Esophagus (tissue), 2 donors: ENCODE measurements at regions not wholly inside any gene's neighbourhood (a gene's known extent, or its start where the extent isn't known, plus 50 kb on each side); places are given as distances from the start of the nearest gene placed in this dataset.

Experiments
- H3K27ac ChIP-seq, 2 donors: one replicate each; pipeline ENCODE4 v1.5.1; 2013; ENCODE audit warnings: low read depth in 2 of 2, mild to moderate bottlenecking in 2 of 2, inconsistent platforms in 1 of 2, low read length in 1 of 2, moderate library complexity in 1 of 2
- H3K27me3 ChIP-seq, 2 donors: one replicate each; pipeline ENCODE4 v1.6.1; 2013; ENCODE audit warnings: low read length in 2 of 2, control low read depth in 1 of 2, mild to moderate bottlenecking in 1 of 2; ENCODE audit not compliant: insufficient read depth in 2 of 2, control insufficient read depth in 1 of 2
- H3K36me3 ChIP-seq, 2 donors: one replicate each; pipeline ENCODE4 v1.6.1; 2013; ENCODE audit warnings: low read length in 1 of 2; ENCODE audit not compliant: control insufficient read depth in 2 of 2, insufficient read depth in 2 of 2
- H3K4me1 ChIP-seq, 2 donors: one replicate each; pipeline ENCODE4 v1.6.1; 2013; ENCODE audit warnings: low read length in 1 of 2; ENCODE audit not compliant: control insufficient read depth in 2 of 2, insufficient read depth in 2 of 2
- H3K4me3 ChIP-seq, 2 donors: one replicate each; pipeline ENCODE4 v1.5.1; 2013; ENCODE audit warnings: low read length in 2 of 2, mild to moderate bottlenecking in 2 of 2, low read depth in 1 of 2, moderate library complexity in 1 of 2
- H3K9me3 ChIP-seq, 2 donors: one replicate each; pipeline ENCODE4 v1.6.1; 2013; ENCODE audit warnings: mild to moderate bottlenecking in 2 of 2, low read depth in 1 of 2, low read length in 1 of 2, moderate library complexity in 1 of 2; ENCODE audit not compliant: control insufficient read depth in 2 of 2, insufficient read depth in 1 of 2
- WGBS, 2 donors: extraction: QIAGEN DNeasy Blood & Tissue Kit; methylation state at CpG; one replicate each; pipeline ENCODE4 v1.1.7; 2013; 5-methylcytosine and 5-hydroxymethylcytosine counted together
- donor health status: healthy with polysubstance abuse.
- donor health status: Bipolar disorder and iron deficiency.

DNA sequence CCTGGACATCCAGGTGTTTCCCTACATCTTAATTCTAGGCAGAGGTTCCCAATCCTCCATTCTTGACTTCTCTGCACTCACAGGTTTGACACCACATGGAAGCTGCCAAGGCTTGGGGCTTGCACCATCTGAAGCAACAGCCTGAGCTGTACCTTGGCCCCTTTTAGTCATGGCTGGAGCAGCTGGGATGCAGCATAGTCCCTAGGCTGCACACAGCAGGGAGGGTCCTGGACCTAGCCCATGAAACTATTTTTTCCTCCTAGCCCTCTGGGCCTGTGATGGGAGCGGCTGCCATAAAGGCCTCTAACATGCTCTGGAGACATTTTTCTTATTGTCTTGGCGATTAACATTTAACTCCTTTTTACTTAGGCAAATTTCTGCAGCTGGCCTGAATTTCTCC is 417.2 kb upstream of the FLRT2 start:
- no peaks in the 10 kb centered on the region for H3K4me1 ChIP-seq
- H3K4me3 ChIP-seq: no peak overlapping the region
- no peaks in the 10 kb centered on the region for H3K36me3 ChIP-seq
- 88 to 90% methylated on average over 2 of the region's 2 CpGs for WGBS, 2 donors
- H3K27ac ChIP-seq: no peak overlapping the region
- peaks cover 2 to 6% of the 10 kb centered on the region in 2 donors for H3K9me3 ChIP-seq
- peaks cover 0 to 4% of the 10 kb centered on the region in 2 donors for H3K27me3 ChIP-seq

DNA sequence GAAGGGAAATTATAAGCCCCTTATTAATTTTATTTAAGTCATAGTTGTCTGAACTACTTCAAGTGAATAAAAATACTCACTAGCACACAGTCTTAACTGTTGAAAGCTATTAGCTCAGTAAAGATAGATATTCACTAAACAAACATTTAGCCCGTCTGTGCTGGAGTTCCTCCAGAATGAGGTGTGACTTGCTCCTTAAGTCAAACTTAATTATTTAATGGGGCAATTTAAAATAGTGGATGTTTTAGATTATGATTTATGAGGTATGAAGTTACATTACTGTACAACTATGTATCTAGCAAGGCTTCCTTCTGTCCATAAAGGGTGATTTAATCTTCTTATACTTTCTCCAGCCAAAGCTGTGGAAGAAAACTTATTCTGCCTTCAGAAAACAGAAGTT is 414.0 kb upstream of the FLRT2 start:
- Histone ChIP-seq H3K4me1 (no peaks in the 10 kb centered on the region), H3K9me3 (peaks cover 2 to 6% of the 10 kb centered on the region in 2 donors), H3K27me3 (peaks cover 0 to 4% of the 10 kb centered on the region in 2 donors), H3K36me3 (no peaks in the 10 kb centered on the region), H3K4me3 (no peak overlapping the region), H3K27ac (no peak overlapping the region)
- WGBS, 2 donors: 11 to 21% methylated on average over 1 of the region's 1 CpG

DNA sequence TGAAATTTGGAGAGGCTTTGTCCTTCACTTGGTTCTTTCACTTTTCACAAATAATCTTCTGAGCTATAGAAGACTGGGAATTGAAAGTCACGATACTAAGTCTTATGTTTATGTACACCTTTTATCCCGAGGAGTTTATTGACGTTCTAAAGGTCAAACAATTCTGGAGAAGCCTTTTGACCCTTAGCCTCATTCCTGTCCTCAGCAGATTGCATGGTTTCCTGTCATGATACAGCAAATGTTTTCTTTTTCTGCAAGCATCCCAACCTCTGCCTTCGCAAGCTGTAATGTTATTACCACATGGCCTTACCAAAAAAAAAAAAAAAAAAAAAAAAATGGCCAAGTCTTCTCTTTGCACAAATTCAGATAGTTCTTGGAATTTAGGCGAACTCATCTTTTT is 411.7 kb upstream of the FLRT2 start:
- Histone ChIP-seq H3K4me1 (no peaks in the 10 kb centered on the region), H3K4me3 (no peak overlapping the region), H3K36me3 (no peaks in the 10 kb centered on the region), H3K9me3 (no peaks in the 10 kb centered on the region), H3K27me3 (peaks cover 0 to 4% of the 10 kb centered on the region in 2 donors), H3K27ac (no peak overlapping the region)
- WGBS, 2 donors: 55 to 67% methylated on average over 5 of the region's 5 CpGs

DNA sequence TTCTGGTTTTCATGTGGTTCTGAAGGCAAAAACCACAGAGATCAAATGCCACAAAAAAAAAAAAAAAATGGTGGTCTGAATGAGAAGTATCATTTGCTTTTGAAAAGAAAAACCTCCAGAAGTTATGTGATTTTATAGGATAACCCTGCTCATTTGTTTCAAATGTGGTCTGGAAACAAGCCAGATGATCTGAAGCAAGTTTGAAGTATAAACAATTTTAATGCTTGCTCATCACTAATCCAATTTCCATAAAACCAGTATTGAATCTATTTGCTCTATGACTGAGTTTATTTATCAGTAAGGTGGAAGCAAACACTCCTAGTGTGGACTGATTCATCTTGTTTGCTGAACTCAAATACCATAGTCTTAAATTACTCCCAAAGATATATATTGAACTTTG is 407.3 kb upstream of the FLRT2 start:
- Histone ChIP-seq H3K36me3 (no peaks in the 10 kb centered on the region), H3K27me3 (no peaks in the 10 kb centered on the region)

DNA sequence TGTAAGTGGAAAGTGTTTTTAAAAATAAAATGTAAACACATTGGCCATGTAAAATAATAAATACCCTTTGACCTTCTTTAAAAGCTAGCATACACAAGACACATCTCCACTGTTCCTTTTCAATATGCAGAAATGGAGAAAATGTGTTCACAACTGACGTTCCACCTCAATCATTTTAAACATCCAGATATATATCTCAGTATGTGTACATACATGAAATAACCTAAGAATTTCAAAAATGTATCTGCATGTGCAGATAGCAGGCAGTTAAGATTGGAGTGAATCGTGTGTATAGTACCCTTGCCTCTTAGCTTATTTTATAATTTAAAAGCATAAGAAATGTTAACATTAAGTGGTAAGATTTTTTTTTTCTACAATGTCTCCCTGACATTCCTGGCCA is 406.2 kb upstream of the FLRT2 start:
- WGBS, 2 donors: 92 to 97% methylated on average over 2 of the region's 2 CpGs
- no peak overlapping the region for H3K27ac ChIP-seq

More for the DNA sequence above, 407.3 kb upstream of the FLRT2 start:
- Histone ChIP-seq H3K4me1 (no peaks in the 10 kb centered on the region), H3K9me3 (no peaks in the 10 kb centered on the region), H3K27ac (no peak overlapping the region), H3K4me3 (no peak overlapping the region)

DNA sequence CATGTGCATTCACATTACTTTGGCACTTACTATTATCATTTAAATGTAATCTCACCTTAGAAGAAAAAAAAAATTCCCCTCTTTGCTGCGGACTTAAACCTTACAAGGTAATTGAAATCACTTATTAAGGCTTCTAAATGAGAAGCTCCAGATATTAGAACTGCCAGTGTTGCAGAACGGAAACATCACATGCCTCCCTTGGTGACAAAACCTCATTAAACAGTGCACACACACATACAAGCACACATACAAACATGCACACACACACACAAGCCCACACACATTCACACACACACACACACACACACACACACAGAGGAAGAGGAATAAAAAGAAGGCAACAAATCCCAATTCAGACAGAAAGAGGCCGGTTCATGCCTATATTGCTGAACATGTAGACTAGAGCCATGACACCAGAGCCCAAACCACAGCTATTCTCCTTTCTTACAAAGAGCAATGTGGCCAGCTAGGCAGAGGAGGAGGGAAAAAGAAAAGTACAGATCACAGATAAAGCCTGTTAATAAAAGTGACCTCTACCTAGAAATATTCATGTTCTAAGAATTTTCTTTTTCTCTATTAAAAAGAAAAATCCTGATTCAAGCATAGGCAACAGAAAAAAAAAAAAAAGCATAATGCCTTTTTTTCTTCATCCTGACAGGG is 405.2 kb upstream of the FLRT2 start:
- no peaks in the 10 kb centered on the region for H3K9me3 ChIP-seq
- no peaks in the 10 kb centered on the region for H3K27me3 ChIP-seq
- no peaks in the 10 kb centered on the region for H3K36me3 ChIP-seq
- WGBS, 2 donors: 81 to 90% methylated on average over 3 of the region's 3 CpGs
- H3K4me1 ChIP-seq: no peaks in the 10 kb centered on the region
- no peak overlapping the region for H3K27ac ChIP-seq
- H3K4me3 ChIP-seq: no peak overlapping the region

More for the DNA sequence above, 406.2 kb upstream of the FLRT2 start:
- H3K27me3 ChIP-seq: no peaks in the 10 kb centered on the region
- H3K9me3 ChIP-seq: no peaks in the 10 kb centered on the region
- H3K4me3 ChIP-seq: no peak overlapping the region
- no peaks in the 10 kb centered on the region for H3K36me3 ChIP-seq
- no peaks in the 10 kb centered on the region for H3K4me1 ChIP-seq

DNA sequence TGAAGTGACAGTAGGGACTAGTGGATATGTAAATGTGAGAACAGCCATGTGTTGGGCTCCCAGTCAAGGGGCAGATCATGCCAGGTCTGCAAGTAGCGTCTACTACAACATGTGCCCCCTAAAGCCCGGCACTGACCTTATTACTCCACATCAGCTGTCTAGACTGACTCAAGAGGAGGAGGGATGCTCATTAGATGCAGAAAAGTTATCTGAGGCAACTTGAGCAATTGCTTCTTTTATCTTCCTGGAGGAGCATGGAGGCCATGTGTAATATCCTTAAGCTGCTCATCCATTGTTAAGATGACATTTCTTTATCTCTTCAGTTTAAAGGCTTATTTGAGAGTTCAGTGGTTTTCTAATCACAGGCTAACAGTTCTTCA is 404.7 kb upstream of the FLRT2 start:
- 81 to 86% methylated on average over 2 of the region's 2 CpGs for WGBS, 2 donors
- no peak overlapping the region for H3K4me3 ChIP-seq
- no peak overlapping the region for H3K27ac ChIP-seq
- no peaks in the 10 kb centered on the region for H3K36me3 ChIP-seq
- no peaks in the 10 kb centered on the region for H3K9me3 ChIP-seq
- H3K4me1 ChIP-seq: no peaks in the 10 kb centered on the region
- no peaks in the 10 kb centered on the region for H3K27me3 ChIP-seq

DNA sequence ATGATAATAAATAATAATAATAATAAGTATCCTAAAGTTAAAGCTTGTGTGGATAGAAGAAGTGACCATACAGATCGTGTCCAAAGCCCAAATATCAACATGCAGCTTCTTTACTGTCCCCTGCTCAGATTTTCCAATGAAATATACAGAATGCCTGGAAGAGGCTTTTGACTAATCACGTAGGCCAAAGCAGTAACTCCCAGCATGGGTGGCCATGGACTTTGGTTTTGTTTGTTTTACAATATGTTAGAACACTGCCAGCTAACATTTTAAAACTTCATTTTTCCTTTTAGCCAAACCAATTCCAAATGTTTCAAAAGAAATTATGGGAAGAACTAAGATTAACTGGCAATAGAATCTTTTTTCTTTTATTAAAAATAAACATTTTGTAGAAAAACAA is 400.0 kb upstream of the FLRT2 start:
- Histone ChIP-seq H3K27ac (no peak overlapping the region), H3K36me3 (no peaks in the 10 kb centered on the region), H3K9me3 (no peaks in the 10 kb centered on the region), H3K27me3 (no peaks in the 10 kb centered on the region), H3K4me1 (no peaks in the 10 kb centered on the region), H3K4me3 (no peak overlapping the region)
- WGBS, 2 donors: 55 to 62% methylated on average over 2 of the region's 2 CpGs

DNA sequence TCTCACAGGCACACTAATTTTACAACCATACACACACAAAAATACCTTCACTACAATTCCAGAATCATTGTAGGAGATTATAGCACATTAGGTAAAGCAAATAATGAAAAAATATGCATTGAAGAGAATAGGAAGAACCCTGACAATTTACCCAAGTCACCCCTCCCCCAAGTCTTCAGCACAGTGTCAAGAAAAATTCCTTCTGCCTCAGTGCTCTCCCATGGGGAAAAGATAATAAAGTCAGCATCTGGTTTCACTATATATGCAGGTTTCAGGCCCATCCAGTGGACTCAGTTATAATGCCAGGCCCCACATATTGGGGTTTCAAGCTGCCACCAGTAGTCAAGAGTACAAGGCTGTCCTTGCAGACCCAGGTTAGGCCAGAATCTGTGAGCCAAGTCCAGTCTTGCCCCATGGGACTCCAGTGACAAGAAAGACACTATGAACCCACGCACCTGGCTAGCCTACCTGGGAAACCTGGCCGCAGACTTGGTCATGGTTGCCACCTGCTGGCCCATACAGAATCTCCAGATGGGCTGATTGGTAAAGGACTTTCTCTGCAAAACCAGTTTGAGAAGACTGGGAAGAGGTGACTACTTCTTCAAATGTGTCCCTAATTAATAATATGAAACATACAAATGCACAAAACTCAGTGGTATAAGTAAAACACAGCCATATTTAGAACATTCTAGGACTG is 398.6 kb upstream of the FLRT2 start:
- H3K9me3 ChIP-seq: no peaks in the 10 kb centered on the region
- 77 to 79% methylated on average over 2 of the region's 2 CpGs for WGBS, 2 donors
- H3K4me3 ChIP-seq: no peak overlapping the region
- no peaks in the 10 kb centered on the region for H3K27me3 ChIP-seq
- no peaks in the 10 kb centered on the region for H3K36me3 ChIP-seq
- no peaks in the 10 kb centered on the region for H3K4me1 ChIP-seq
- no peak overlapping the region for H3K27ac ChIP-seq

DNA sequence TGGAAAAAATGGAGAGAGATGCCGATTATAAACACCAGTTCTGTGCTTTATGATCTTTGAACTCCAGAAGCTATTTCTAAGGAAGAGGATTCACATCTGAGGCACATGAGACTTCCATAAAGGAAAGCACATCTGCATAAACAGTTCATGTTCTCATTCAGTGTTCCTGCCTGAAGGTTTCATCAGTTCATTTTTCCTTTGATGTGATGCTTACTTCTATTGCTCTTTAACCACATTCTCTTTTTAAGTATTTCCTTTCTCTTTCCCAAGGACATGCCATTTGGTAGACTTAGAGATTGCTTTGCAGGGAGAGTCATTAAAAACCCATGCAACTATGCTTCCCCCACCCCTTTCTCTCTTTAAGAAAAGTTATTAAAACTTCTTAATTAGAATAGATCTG is 387.0 kb upstream of the FLRT2 start:
- 62 to 89% methylated on average over 1 of the region's 1 CpG for WGBS, 2 donors

More for the DNA sequence above, 387.0 kb upstream of the FLRT2 start:
- no peak overlapping the region for H3K4me3 ChIP-seq
- no peaks in the 10 kb centered on the region for H3K9me3 ChIP-seq
- H3K36me3 ChIP-seq: no peaks in the 10 kb centered on the region
- no peak overlapping the region for H3K27ac ChIP-seq
- no peaks in the 10 kb centered on the region for H3K4me1 ChIP-seq
- H3K27me3 ChIP-seq: no peaks in the 10 kb centered on the region
